GM23248 (cell line): ENCODE measurements at regions not wholly inside any gene's neighbourhood (a gene's known extent, or its start where the extent isn't known, plus 50 kb on each side); places are given as distances from the start of the nearest gene placed in this dataset.
"Not testable (repeated sequence)": the region's sequence is repeated elsewhere in the genome, so short reads cannot be mapped to it uniquely, and the experiment has no call there.

ENCODE experiments used
- DNase-seq: peaks from one replicate; pipeline ENCODE4 v3.0.0-alpha.2; 2015
- H2AFZ ChIP-seq: fragments of 200-600 bp; sonication (generic); 2 replicates; pipeline ENCODE4 v1.6.1; 2016; ENCODE audit warnings: antibody characterized with exemption
- H3F3A ChIP-seq: fragments of 200-600 bp; sonication (generic); 2 replicates; pipeline ENCODE4 v1.6.1; 2016; ENCODE audit warnings: mild to moderate bottlenecking, antibody characterized with exemption, mixed run types; ENCODE audit not compliant: insufficient read depth
- H3K27ac ChIP-seq: fragments of 200-600 bp; sonication (generic); 2 replicates; pipeline ENCODE4 v1.5.1; 2016; ENCODE audit warnings: mild to moderate bottlenecking
- H3K27me3 ChIP-seq: fragments of 200-600 bp; sonication (generic); replicated peaks from 2 replicates; pipeline ENCODE4 v1.6.1; 2016; ENCODE audit warnings: mild to moderate bottlenecking; ENCODE audit not compliant: insufficient read depth
- H3K36me3 ChIP-seq: fragments of 200-600 bp; sonication (generic); 2 replicates; pipeline ENCODE4 v1.6.1; 2016; ENCODE audit warnings: low read depth, mild to moderate bottlenecking
- H3K4me1 ChIP-seq: fragments of 200-600 bp; sonication (generic); 2 replicates; pipeline ENCODE4 v1.6.1; 2016; ENCODE audit warnings: mild to moderate bottlenecking; ENCODE audit not compliant: insufficient read depth
- H3K4me2 ChIP-seq: fragments of 200-600 bp; sonication (generic); one replicate; pipeline ENCODE4 v1.6.1; 2016; ENCODE audit warnings: mild to moderate bottlenecking; ENCODE audit not compliant: unreplicated experiment
- H3K4me3 ChIP-seq: fragments of 200-600 bp; sonication (generic); 2 replicates; pipeline ENCODE4 v1.5.1; 2016; ENCODE audit warnings: mild to moderate bottlenecking
- H3K79me2 ChIP-seq: fragments of 200-600 bp; sonication (generic); 2 replicates; pipeline ENCODE4 v1.6.1; 2016; ENCODE audit warnings: mild to moderate bottlenecking; ENCODE audit not compliant: insufficient read depth
- H3K9ac ChIP-seq: fragments of 200-600 bp; sonication (generic); 2 replicates; pipeline ENCODE4 v1.6.1; 2016; ENCODE audit warnings: mild to moderate bottlenecking
- H3K9me2 ChIP-seq: fragments of 200-600 bp; sonication (generic); 2 replicates; pipeline ENCODE4 v1.6.1; 2016; ENCODE audit warnings: mixed run types, mild to moderate bottlenecking, moderate library complexity; ENCODE audit not compliant: insufficient read depth
- H3K9me3 ChIP-seq: fragments of 200-600 bp; sonication (generic); one replicate; pipeline ENCODE4 v1.6.1; 2017; ENCODE audit warnings: low read depth
- H4K20me1 ChIP-seq: fragments of 200-600 bp; sonication (generic); 2 replicates; pipeline ENCODE4 v1.6.0; 2016; ENCODE audit not compliant: insufficient read depth
- EZH2 ChIP-seq: fragments of 200-600 bp; sonication (generic); IDR thresholded peaks from 2 replicates; pipeline ENCODE4 v1.6.1; 2018; ENCODE audit warnings: antibody characterized with exemption, mild to moderate bottlenecking; ENCODE audit not compliant: insufficient read depth, poor library complexity, severe bottlenecking
- EZH2phosphoT487 ChIP-seq: fragments of 200-600 bp; sonication (generic); IDR thresholded peaks from 2 replicates; pipeline ENCODE4 v1.6.1; 2018; ENCODE audit warnings: antibody characterized with exemption, moderate library complexity, mild to moderate bottlenecking, low read depth; ENCODE audit not compliant: insufficient read depth
- WGBS, 2 experiments: methylation state at CpG; one replicate each; pipeline ENCODE4 v1.1.6; 2015 to 2017; ENCODE audit warnings: low lambda C conversion rate in 2 of 2, low coverage in 1 of 2; ENCODE audit errors: missing lambda C conversion rate in 2 of 2; 5-methylcytosine and 5-hydroxymethylcytosine counted together
- in situ Hi-C: fragments of 300-500 bp; cut with MboI; formaldehyde crosslinking; loops from 2 replicates; pipeline ENCODE4 v1.15.0; 2020

DNA sequence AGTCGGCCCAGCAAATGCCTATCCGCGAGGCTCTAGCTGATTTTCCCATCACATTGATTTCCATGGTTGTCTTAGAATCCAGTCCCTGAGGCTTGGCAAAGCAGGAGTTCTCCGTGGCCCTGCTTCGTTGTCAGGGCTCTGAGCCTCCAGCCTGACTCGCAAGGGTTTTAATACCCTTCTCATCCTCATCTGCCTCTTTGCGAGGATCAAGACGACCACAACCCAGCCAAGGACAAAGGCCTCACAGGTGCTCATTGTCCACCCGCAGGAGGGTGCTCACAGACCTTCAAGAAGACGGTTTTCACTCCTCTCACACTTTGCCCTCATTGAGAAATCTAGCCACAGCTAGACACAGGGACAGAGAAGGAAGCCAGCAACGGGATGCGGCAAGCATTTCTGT, 610.8 kb downstream of the KCNJ18 start:
- no peaks in the 10 kb centered on the region for H3K36me3 ChIP-seq
- no peaks in the 10 kb centered on the region for H3K9me2 ChIP-seq
- H3F3A ChIP-seq: no peaks in the 10 kb centered on the region
- H3K79me2 ChIP-seq: no peaks in the 10 kb centered on the region
- TF ChIP-seq EZH2: no peak
- TF ChIP-seq EZH2phosphoT487: no peak
- no peak overlapping the region for H3K27ac ChIP-seq
- no peak overlapping the region for H2AFZ ChIP-seq
- H3K4me2 ChIP-seq: no peak overlapping the region
- no peak overlapping the region for H3K9ac ChIP-seq
- WGBS, 2 experiments: 46 to 47% methylated on average over 12 of the region's 12 CpGs
- H3K9me3 ChIP-seq: no peaks in the 10 kb centered on the region
- no peak overlapping the region for H3K4me3 ChIP-seq
- DNase-seq: no peak
- in situ Hi-C loops: no loop called here
- no peaks in the 10 kb centered on the region for H4K20me1 ChIP-seq
- H3K27me3 ChIP-seq: no peaks in the 10 kb centered on the region
- no peaks in the 10 kb centered on the region for H3K4me1 ChIP-seq

GRCh38 chr17:22303865-22304264, 611.5 kb downstream of the KCNJ18 start:
- H3K9me3 ChIP-seq: no peaks in the 10 kb centered on the region
- no peak overlapping the region for H3K4me2 ChIP-seq
- H3F3A ChIP-seq: no peaks in the 10 kb centered on the region
- no peak overlapping the region for H3K27ac ChIP-seq
- DNase-seq: no peak
- H3K4me1 ChIP-seq: no peaks in the 10 kb centered on the region
- H3K4me3 ChIP-seq: no peak overlapping the region
- H3K79me2 ChIP-seq: no peaks in the 10 kb centered on the region
- in situ Hi-C loops: no loop called here
- H3K9me2 ChIP-seq: no peaks in the 10 kb centered on the region
- TF ChIP-seq EZH2 (no peak), EZH2phosphoT487 (no peak)
- no peaks in the 10 kb centered on the region for H4K20me1 ChIP-seq
- H3K27me3 ChIP-seq: no peaks in the 10 kb centered on the region
- no peaks in the 10 kb centered on the region for H3K36me3 ChIP-seq
- H2AFZ ChIP-seq: no peak overlapping the region
- WGBS, 2 experiments: 64% methylated on average over 11 to 12 of the region's 12 CpGs
- H3K9ac ChIP-seq: no peak overlapping the region

- H3K27ac ChIP-seq: no peak overlapping the region
- no peak for TF ChIP-seq EZH2phosphoT487
- no peak for TF ChIP-seq EZH2
- no peak overlapping the region for H3K4me2 ChIP-seq
- WGBS, 2 experiments: 63 to 64% methylated on average over 29 to 31 of the region's 31 CpGs
- no peaks in the 10 kb centered on the region for H3K36me3 ChIP-seq
- H3F3A ChIP-seq: no peaks in the 10 kb centered on the region
- H3K9me2 ChIP-seq: no peaks in the 10 kb centered on the region
- no peaks in the 10 kb centered on the region for H3K27me3 ChIP-seq
- in situ Hi-C loops: no loop called here
- H3K79me2 ChIP-seq: no peaks in the 10 kb centered on the region
- H3K9ac ChIP-seq: no peak overlapping the region
- H4K20me1 ChIP-seq: no peaks in the 10 kb centered on the region
- no peak overlapping the region for H3K4me3 ChIP-seq
- H2AFZ ChIP-seq: no peak overlapping the region
- no peaks in the 10 kb centered on the region for H3K9me3 ChIP-seq
- H3K4me1 ChIP-seq: no peaks in the 10 kb centered on the region
- DNase-seq: no peak
These were observed 612.5 kb downstream of the KCNJ18 start for GRCh38 chr17:22304667-22305303.

- in situ Hi-C loops: no loop called here
These were observed 613.2 kb downstream of the KCNJ18 start for GRCh38 chr17:22305356-22306071.

DNA sequence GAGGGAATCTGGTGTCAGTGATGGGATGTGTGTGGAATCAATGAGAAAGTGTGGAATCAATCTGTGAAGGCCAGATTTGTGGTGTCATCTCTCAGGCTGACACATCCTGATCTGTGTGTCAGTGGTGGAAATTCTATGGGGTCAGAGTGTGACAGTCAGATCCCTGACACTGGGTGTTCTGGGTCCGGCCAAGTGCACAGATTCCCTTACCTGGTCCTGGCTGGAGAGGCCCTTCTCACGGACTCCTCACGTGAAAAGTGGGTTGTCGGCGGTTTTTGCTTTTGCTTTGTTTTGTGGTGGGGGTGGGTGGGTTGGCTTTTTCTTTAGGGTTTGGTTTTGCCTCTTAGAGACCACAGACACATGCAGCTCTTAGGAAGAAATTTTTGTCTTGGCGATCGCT, 618.0 kb downstream of the KCNJ18 start:
- DNase-seq, H3F3A ChIP-seq, H3K4me1 ChIP-seq, H3K9me2 ChIP-seq, H2AFZ ChIP-seq, H4K20me1 ChIP-seq, H3K27me3 ChIP-seq, H3K79me2 ChIP-seq, H3K4me3 ChIP-seq, H3K27ac ChIP-seq, H3K36me3 ChIP-seq, in situ Hi-C loops, H3K9me3 ChIP-seq, H3K9ac ChIP-seq, H3K4me2 ChIP-seq: not testable (repeated sequence)
- 29 to 31% methylated on average over 4 to 7 of the region's 7 CpGs for WGBS, 2 experiments

More at GRCh38 chr17:22305356-22306071, 613.2 kb downstream of the KCNJ18 start:
- no peak for DNase-seq
- no peaks in the 10 kb centered on the region for H3K79me2 ChIP-seq
- no peaks in the 10 kb centered on the region for H3K9me2 ChIP-seq
- no peak overlapping the region for H3K4me2 ChIP-seq
- no peaks in the 10 kb centered on the region for H4K20me1 ChIP-seq
- no peaks in the 10 kb centered on the region for H3K4me1 ChIP-seq
- no peak overlapping the region for H3K27ac ChIP-seq
- H3F3A ChIP-seq: no peaks in the 10 kb centered on the region
- no peak overlapping the region for H3K9ac ChIP-seq
- no peaks in the 10 kb centered on the region for H3K36me3 ChIP-seq
- no peak overlapping the region for H2AFZ ChIP-seq
- TF ChIP-seq EZH2phosphoT487: no peak
- TF ChIP-seq EZH2: no peak
- 68 to 72% methylated on average over 25 to 32 of the region's 32 CpGs for WGBS, 2 experiments
- H3K27me3 ChIP-seq: no peaks in the 10 kb centered on the region
- H3K9me3 ChIP-seq: no peaks in the 10 kb centered on the region
- H3K4me3 ChIP-seq: no peak overlapping the region
